A673 (cell line): ENCODE measurements at regions not wholly inside any gene's neighbourhood (a gene's known extent, or its start where the extent isn't known, plus 50 kb on each side); places are given as distances from the start of the nearest gene placed in this dataset.

Experiments used
- BruUV-seq: library from RNA; stranded (reverse); fragments of 400-500 nt; replicated peaks from 2 replicates; lab custom pipeline; 2021; lab: Mats Ljungman, UMichigan
- CTCF ChIA-PET: fragments of 300-600 bp; sonication (Branson Sonifier 250); formaldehyde crosslinking; loops from one replicate; lab custom pipeline; 2022; ENCODE audit warnings: antibody characterized with exemption; lab: Charles Lee
- POLR2A ChIA-PET: fragments of 300-600 bp; sonication (Branson Sonifier 250); formaldehyde crosslinking; loops from one replicate; lab custom pipeline; 2022; ENCODE audit warnings: antibody characterized with exemption; ENCODE audit not compliant: low non-redundant PET; lab: Charles Lee
- DNase-seq: peaks from one replicate; pipeline ENCODE4 v3.0.0-alpha.2; 2015; ENCODE audit warnings: low spot score
- H3K27ac ChIP-seq: fragments of 200-600 bp; sonication (generic); 2 replicates; pipeline ENCODE4 v1.5.1; 2016; ENCODE audit warnings: mixed run types, low read depth, mild to moderate bottlenecking, mixed read lengths, antibody characterized with exemption, low read length; ENCODE audit not compliant: poor library complexity, severe bottlenecking
- H3K27me3 ChIP-seq: fragments of 200-600 bp; sonication (generic); replicated peaks from 2 replicates; pipeline ENCODE4 v1.6.1; 2017; ENCODE audit warnings: mixed run types, low read depth, mild to moderate bottlenecking, mixed read lengths, antibody characterized with exemption, low read length; ENCODE audit not compliant: insufficient read depth, poor library complexity
- H3K36me3 ChIP-seq: fragments of 200-600 bp; sonication (generic); 2 replicates; pipeline ENCODE4 v1.6.1; 2016; ENCODE audit warnings: mixed run types, mild to moderate bottlenecking, mixed read lengths, antibody characterized with exemption, low read length; ENCODE audit not compliant: insufficient read depth, poor library complexity, severe bottlenecking
- H3K4me1 ChIP-seq: fragments of 200-600 bp; sonication (generic); 2 replicates; pipeline ENCODE4 v1.6.1; 2017; ENCODE audit warnings: mixed run types, mild to moderate bottlenecking, mixed read lengths, antibody characterized with exemption, low read length; ENCODE audit not compliant: insufficient read depth, poor library complexity, severe bottlenecking
- H3K4me3 ChIP-seq: fragments of 200-600 bp; sonication (generic); 2 replicates; pipeline ENCODE4 v1.5.1; 2016; ENCODE audit warnings: low read depth, mixed run types, mild to moderate bottlenecking, mixed read lengths, low read length; ENCODE audit not compliant: poor library complexity, severe bottlenecking
- H3K9me3 ChIP-seq: fragments of 200-600 bp; sonication (generic); 2 replicates; pipeline ENCODE4 v1.6.1; 2016; ENCODE audit warnings: mixed run types, low read depth, mild to moderate bottlenecking, mixed read lengths, antibody characterized with exemption, low read length; ENCODE audit not compliant: poor library complexity, severe bottlenecking
- EZH2 ChIP-seq: fragments of 200-600 bp; sonication (generic); IDR thresholded peaks from 2 replicates; pipeline ENCODE4 v1.6.1; 2017; ENCODE audit warnings: borderline replicate concordance, low read depth, mild to moderate bottlenecking, mixed read lengths, antibody characterized with exemption, low read length; ENCODE audit not compliant: poor library complexity, severe bottlenecking
- intact Hi-C: fragments of 100-400 bp; cut with micrococcal nuclease; formaldehyde crosslinking; loops from one replicate; pipeline ENCODE4 v1.10.0; 2022; ENCODE audit not compliant: unreplicated experiment
- TF ChIP-seq, protein P1 (sequence below): fragments of 300-800, 200-600 bp; sonication (generic); conservative IDR thresholded peaks from 2 replicates; pipeline ENCODE4 v1.5.1; 2017; ENCODE audit warnings: low read depth, mild to moderate bottlenecking, antibody characterized with exemption, low read length, moderate library complexity, mixed read lengths

DNA sequence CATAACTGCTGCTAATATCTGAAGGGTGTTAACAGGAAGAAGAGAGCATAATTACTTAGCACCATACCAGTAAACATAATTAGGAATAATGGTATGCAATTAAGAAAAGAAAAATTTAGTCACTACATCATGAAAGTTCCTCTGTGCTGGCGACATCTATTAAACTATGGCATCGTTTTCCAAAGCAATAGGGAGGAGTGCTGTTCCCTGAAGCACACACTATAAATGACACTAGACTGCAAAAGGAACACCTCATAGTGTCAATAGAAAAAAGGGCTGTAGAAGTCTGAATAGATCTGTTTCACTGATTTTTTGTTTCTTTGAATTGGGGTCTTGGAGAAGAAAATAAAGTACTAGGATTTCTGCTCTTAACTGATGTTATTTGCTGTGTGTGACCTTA is 773.6 kb upstream of the B3GALT2 start:
- no peaks in the 10 kb centered on the region for H3K27me3 ChIP-seq
- H3K9me3 ChIP-seq, result no peaks in the 10 kb centered on the region
- H3K27ac ChIP-seq, result no peak overlapping the region
- TF ChIP-seq EZH2, result no peak
- TF ChIP-seq, protein P1, sequence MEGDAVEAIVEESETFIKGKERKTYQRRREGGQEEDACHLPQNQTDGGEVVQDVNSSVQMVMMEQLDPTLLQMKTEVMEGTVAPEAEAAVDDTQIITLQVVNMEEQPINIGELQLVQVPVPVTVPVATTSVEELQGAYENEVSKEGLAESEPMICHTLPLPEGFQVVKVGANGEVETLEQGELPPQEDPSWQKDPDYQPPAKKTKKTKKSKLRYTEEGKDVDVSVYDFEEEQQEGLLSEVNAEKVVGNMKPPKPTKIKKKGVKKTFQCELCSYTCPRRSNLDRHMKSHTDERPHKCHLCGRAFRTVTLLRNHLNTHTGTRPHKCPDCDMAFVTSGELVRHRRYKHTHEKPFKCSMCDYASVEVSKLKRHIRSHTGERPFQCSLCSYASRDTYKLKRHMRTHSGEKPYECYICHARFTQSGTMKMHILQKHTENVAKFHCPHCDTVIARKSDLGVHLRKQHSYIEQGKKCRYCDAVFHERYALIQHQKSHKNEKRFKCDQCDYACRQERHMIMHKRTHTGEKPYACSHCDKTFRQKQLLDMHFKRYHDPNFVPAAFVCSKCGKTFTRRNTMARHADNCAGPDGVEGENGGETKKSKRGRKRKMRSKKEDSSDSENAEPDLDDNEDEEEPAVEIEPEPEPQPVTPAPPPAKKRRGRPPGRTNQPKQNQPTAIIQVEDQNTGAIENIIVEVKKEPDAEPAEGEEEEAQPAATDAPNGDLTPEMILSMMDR, result no peak
- CTCF ChIA-PET, result no interaction called here
- H3K4me1 ChIP-seq, result no peaks in the 10 kb centered on the region
- H3K4me3 ChIP-seq, result no peak overlapping the region
- POLR2A ChIA-PET, result no interaction called here
- intact Hi-C loops, result no loop called here
- H3K36me3 ChIP-seq, result no peaks in the 10 kb centered on the region
- DNase-seq, result no peak
- BruUV-seq, result no TSS peak

DNA sequence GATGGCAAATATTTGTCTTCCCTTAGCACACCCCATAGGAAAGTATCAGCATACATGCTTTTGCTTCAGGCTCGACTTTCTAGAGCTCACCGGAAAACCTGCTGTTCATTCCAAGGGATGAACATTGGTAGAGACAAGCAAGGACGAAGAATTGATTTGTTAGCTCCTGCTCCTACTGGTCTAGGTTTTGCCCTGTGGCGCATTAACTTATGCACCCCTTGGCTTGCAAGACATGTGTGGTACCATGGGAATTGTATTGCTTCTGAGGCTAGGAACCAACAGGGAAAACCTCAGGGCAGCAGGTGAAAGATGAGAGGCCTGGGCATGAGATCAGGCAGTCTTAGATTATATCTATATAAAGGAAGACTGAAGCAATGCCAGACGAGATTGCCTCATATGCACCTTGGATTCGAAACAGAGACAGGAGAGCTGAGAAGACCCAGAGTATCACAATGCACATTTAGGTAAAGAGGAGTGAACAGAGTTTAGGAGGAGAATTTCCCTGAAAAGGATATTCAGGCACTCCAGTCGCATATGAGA is 771.2 kb upstream of the B3GALT2 start:
- intact Hi-C loops, result no loop called here
- Histone ChIP-seq H3K27me3 (no peaks in the 10 kb centered on the region), H3K36me3 (no peaks in the 10 kb centered on the region), H3K4me1 (no peaks in the 10 kb centered on the region), H3K4me3 (no peak overlapping the region), H3K9me3 (no peaks in the 10 kb centered on the region), H3K27ac (no peak overlapping the region)
- TF ChIP-seq, protein P1, result no peak
- TF ChIP-seq EZH2, result no peak
- ChIA-PET CTCF (no interaction called here), POLR2A (no interaction called here)
- BruUV-seq, result no TSS peak
- DNase-seq, result no peak

DNA sequence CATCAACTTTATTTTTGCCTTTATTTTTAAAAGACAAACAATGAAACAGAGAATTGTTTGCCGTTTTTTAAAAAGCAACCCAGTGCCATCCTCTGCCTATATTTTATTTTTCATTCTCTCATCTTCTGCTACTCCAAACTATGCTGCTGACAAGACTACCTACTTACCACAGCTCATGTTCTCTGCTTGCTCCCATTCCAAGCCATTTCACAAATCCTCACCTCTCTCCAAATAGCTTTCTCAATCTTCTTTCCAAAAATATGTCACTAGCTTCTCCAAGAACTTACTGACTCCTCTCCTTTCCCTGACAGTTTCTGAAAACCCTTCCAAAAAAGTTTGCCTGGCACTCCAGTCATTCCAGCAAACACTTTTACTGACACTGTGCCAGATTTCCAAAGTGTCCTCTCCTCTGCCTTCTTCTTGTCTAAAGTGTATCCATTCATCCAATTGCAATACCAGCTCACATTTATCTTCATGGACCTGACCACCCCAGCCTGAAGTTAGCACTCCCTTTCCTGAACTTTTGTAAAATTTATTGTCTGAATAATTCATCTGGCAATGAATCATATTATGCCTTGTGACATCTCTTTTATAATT is 766.5 kb upstream of the B3GALT2 start:
- no TSS peak for BruUV-seq
- H3K27ac ChIP-seq, result no peak overlapping the region

More for the DNA sequence above, 766.5 kb upstream of the B3GALT2 start:
- Histone ChIP-seq H3K4me1 (no peaks in the 10 kb centered on the region), H3K27me3 (no peaks in the 10 kb centered on the region), H3K4me3 (no peak overlapping the region), H3K9me3 (no peaks in the 10 kb centered on the region), H3K36me3 (no peaks in the 10 kb centered on the region)
- POLR2A ChIA-PET, result no interaction called here
- no peak for DNase-seq
- CTCF ChIA-PET, result no interaction called here
- intact Hi-C loops, result no loop called here
- TF ChIP-seq, protein P1, result no peak
- TF ChIP-seq EZH2, result no peak
